DOHH2 (cell line): ENCODE measurements at regions not wholly inside any gene's neighbourhood (a gene's known extent, or its start where the extent isn't known, plus 50 kb on each side); places are given as distances from the start of the nearest gene placed in this dataset.

Experiments
- H3F3A ChIP-seq: fragments of 200-600 bp; sonication (generic), shearing (Covaris generic); 2 replicates; pipeline ENCODE4 v1.6.0; 2016; ENCODE audit warnings: antibody characterized with exemption, mild to moderate bottlenecking; ENCODE audit not compliant: control insufficient read depth, insufficient read depth
- H3K27ac ChIP-seq: fragments of 200-600 bp; sonication (generic); 2 replicates; pipeline ENCODE4 v1.5.1; 2014; ENCODE audit warnings: low read depth, mild to moderate bottlenecking, low read length, moderate library complexity
- H3K27me3 ChIP-seq: fragments of 200-600 bp; sonication (generic); 2 replicates; pipeline ENCODE4 v1.6.1; 2014; ENCODE audit warnings: mild to moderate bottlenecking, low read length, mixed read lengths; ENCODE audit not compliant: control insufficient read depth
- H3K36me3 ChIP-seq: fragments of 200-600 bp; sonication (generic); 2 replicates; pipeline ENCODE4 v1.6.1; 2014; ENCODE audit warnings: mild to moderate bottlenecking, low read length, moderate library complexity, mixed read lengths; ENCODE audit not compliant: control insufficient read depth
- H3K4me1 ChIP-seq: fragments of 200-600 bp; sonication (generic); 2 replicates; pipeline ENCODE4 v1.6.1; 2014; ENCODE audit warnings: mild to moderate bottlenecking, low read length, mixed read lengths; ENCODE audit not compliant: control insufficient read depth
- H3K4me2 ChIP-seq: fragments of 200-600 bp; sonication (generic); 2 replicates; pipeline ENCODE4 v1.6.0; 2014; ENCODE audit warnings: mild to moderate bottlenecking, low read length, moderate library complexity
- H3K4me3 ChIP-seq: fragments of 200-600 bp; sonication (generic); 2 replicates; pipeline ENCODE4 v1.5.1; 2014; ENCODE audit warnings: mild to moderate bottlenecking, low read length, mixed read lengths
- H3K79me2 ChIP-seq: fragments of 200-600 bp; sonication (generic); 2 replicates; pipeline ENCODE4 v1.6.1; 2014; ENCODE audit warnings: mild to moderate bottlenecking, low read length, mixed read lengths; ENCODE audit not compliant: control insufficient read depth
- H3K9me2 ChIP-seq: fragments of 200-600 bp; sonication (generic); replicated peaks from 2 replicates; pipeline ENCODE4 v1.6.1; 2014; ENCODE audit warnings: mild to moderate bottlenecking, low read length, mixed read lengths; ENCODE audit not compliant: control insufficient read depth
- H3K9me3 ChIP-seq: fragments of 200-600 bp; sonication (generic); 2 replicates; pipeline ENCODE4 v1.6.1; 2014; ENCODE audit warnings: antibody characterized with exemption, low read length, mixed read lengths; ENCODE audit not compliant: control insufficient read depth, insufficient read depth
- H4K20me1 ChIP-seq: fragments of 200-600 bp; sonication (generic); 2 replicates; pipeline ENCODE4 v1.6.0; 2014; ENCODE audit warnings: low read depth, mild to moderate bottlenecking, antibody characterized with exemption, low read length, moderate library complexity; ENCODE audit not compliant: control insufficient read depth, insufficient read depth
- EZH2phosphoT487 ChIP-seq: fragments of 200-600 bp; sonication (generic); IDR thresholded peaks from 2 replicates; pipeline ENCODE4 v1.6.1; 2017; ENCODE audit warnings: borderline replicate concordance, mild to moderate bottlenecking, antibody characterized with exemption, low read length, moderate library complexity, mixed read lengths
- TF ChIP-seq, protein P1 (sequence below): fragments of 200-600 bp; sonication (generic); IDR thresholded peaks from one replicate; pipeline ENCODE4 v1.5.1; 2014; ENCODE audit warnings: antibody characterized with exemption, mild to moderate bottlenecking, low read depth, low read length; ENCODE audit not compliant: poor library complexity, severe bottlenecking

DNA sequence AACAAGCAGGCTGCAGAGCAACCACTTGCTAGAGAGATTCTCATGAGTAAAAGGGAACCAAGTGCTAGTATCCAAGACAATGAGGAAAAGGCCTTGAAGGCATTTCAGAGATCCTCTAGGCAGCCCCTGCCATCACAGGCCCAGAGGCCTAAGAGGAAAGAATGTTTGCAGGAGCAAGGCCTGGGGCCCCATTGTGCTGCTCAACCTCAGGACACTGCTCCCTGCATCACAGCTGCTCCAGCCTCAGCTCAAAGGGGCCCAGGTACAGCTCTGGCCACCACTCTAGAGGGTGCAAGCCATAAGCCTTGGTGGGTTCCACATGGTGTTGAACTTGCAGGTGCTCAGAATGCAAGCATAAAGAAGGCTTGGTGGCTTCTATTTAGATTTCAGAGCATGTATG, 243.0 kb upstream of the RPL38 start:
- H3K27ac ChIP-seq = no peak overlapping the region
- no peaks in the 10 kb centered on the region for H3K4me1 ChIP-seq
- no peaks in the 10 kb centered on the region for H3K36me3 ChIP-seq
- H3K9me2 ChIP-seq = no peaks in the 10 kb centered on the region
- H3K9me3 ChIP-seq = no peaks in the 10 kb centered on the region
- H3K4me2 ChIP-seq = no peak overlapping the region
- no peaks in the 10 kb centered on the region for H3F3A ChIP-seq
- TF ChIP-seq, protein P1, sequence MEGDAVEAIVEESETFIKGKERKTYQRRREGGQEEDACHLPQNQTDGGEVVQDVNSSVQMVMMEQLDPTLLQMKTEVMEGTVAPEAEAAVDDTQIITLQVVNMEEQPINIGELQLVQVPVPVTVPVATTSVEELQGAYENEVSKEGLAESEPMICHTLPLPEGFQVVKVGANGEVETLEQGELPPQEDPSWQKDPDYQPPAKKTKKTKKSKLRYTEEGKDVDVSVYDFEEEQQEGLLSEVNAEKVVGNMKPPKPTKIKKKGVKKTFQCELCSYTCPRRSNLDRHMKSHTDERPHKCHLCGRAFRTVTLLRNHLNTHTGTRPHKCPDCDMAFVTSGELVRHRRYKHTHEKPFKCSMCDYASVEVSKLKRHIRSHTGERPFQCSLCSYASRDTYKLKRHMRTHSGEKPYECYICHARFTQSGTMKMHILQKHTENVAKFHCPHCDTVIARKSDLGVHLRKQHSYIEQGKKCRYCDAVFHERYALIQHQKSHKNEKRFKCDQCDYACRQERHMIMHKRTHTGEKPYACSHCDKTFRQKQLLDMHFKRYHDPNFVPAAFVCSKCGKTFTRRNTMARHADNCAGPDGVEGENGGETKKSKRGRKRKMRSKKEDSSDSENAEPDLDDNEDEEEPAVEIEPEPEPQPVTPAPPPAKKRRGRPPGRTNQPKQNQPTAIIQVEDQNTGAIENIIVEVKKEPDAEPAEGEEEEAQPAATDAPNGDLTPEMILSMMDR = no peak
- no peak for TF ChIP-seq EZH2phosphoT487
- H3K4me3 ChIP-seq = no peak overlapping the region
- no peaks in the 10 kb centered on the region for H4K20me1 ChIP-seq
- H3K79me2 ChIP-seq = no peaks in the 10 kb centered on the region
- H3K27me3 ChIP-seq = 0 out of 2 replicates have a peak, but pooled peaks cover 4% of the 10 kb centered on the region

DNA sequence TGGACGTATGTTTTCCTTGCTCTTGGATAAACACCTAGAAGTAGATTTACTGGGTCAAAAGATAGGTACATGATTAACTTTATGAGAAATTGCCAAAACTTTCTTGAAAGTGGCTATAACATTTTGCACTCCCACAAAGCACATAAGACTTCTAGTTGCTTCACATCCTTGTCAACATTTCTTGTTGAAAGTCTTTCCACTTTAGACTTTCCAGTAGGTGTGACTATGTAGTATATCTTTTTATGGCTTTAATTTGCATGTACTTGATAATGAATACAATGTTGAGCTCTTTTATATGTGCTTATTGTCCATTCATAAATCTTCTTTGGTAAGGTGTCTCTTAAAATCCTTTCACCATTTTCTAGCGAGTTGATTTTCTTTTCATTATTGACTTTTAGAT, 241.2 kb upstream of the RPL38 start:
- Histone ChIP-seq H3K9me3 (no peaks in the 10 kb centered on the region), H3K4me2 (no peak overlapping the region), H3K27me3 (0 out of 2 replicates have a peak, but pooled peaks cover 4% of the 10 kb centered on the region), H3K9me2 (no peaks in the 10 kb centered on the region), H3K36me3 (no peaks in the 10 kb centered on the region), H3K79me2 (no peaks in the 10 kb centered on the region), H3K27ac (no peak overlapping the region), H4K20me1 (no peaks in the 10 kb centered on the region), H3K4me1 (no peaks in the 10 kb centered on the region), H3K4me3 (no peak overlapping the region), H3F3A (no peaks in the 10 kb centered on the region)
- TF ChIP-seq, protein P1 = no peak
- no peak for TF ChIP-seq EZH2phosphoT487

DNA sequence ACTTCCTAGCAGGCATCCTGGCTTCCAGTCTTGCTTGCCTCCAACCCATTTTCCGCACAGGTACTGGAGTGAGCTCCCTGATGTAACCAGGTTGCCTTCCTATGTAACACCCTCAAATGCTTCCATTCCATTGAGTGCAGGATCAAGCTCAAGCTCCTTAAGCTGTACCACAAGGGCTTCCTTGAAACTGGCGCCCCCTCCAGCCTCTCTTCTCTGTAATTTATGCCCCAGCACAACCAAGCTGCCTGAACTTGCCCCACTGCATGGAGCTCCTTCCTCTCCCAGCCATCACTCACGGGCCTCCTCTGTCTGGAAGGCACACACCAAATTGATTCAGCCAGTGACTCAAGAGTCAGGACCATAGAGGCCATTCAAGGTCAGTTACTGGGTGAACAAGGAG, 234.8 kb upstream of the RPL38 start:
- H3K27me3 ChIP-seq = no peaks in the 10 kb centered on the region
- H3K79me2 ChIP-seq = no peaks in the 10 kb centered on the region
- no peaks in the 10 kb centered on the region for H3K4me1 ChIP-seq
- H3K36me3 ChIP-seq = no peaks in the 10 kb centered on the region
- H3K4me2 ChIP-seq = no peak overlapping the region
- no peaks in the 10 kb centered on the region for H4K20me1 ChIP-seq
- H3K4me3 ChIP-seq = no peak overlapping the region
- H3F3A ChIP-seq = no peaks in the 10 kb centered on the region
- no peak overlapping the region for H3K27ac ChIP-seq
- no peaks in the 10 kb centered on the region for H3K9me2 ChIP-seq
- no peaks in the 10 kb centered on the region for H3K9me3 ChIP-seq
- TF ChIP-seq, protein P1 = no peak
- TF ChIP-seq EZH2phosphoT487 = no peak

DNA sequence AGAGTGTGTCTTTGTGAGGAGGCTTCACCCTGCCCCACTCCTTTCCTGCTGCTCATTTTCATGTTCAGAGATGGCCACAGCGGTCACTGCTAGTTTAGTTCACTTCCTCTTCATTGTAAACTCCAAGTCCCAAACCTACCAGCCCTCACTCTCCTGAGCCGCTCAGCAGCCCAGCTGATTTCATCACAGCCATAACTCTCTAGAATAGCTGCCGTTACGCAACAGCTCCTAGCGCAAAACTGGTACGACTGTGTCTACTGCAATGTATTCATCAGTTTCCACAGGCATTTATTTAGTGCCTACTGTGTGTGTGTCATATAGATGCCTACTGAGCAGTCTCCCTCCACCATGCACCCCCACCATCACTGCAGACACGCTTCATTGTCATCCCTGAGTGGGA, 233.5 kb upstream of the RPL38 start:
- Histone ChIP-seq H3K9me3 (no peaks in the 10 kb centered on the region), H3K4me3 (no peak overlapping the region), H3K9me2 (no peaks in the 10 kb centered on the region), H4K20me1 (no peaks in the 10 kb centered on the region), H3K36me3 (no peaks in the 10 kb centered on the region), H3K27me3 (no peaks in the 10 kb centered on the region), H3F3A (no peaks in the 10 kb centered on the region), H3K79me2 (no peaks in the 10 kb centered on the region), H3K4me2 (no peak overlapping the region), H3K4me1 (no peaks in the 10 kb centered on the region), H3K27ac (no peak overlapping the region)
- TF ChIP-seq, protein P1 = no peak
- TF ChIP-seq EZH2phosphoT487 = no peak
